COLO668 (cell line): ENCODE measurements at regions not wholly inside any gene's neighbourhood (a gene's known extent, or its start where the extent isn't known, plus 50 kb on each side); places are given as distances from the start of the nearest gene placed in this dataset.

Experiments used
- DNase-seq: peaks from one replicate; lab custom pipeline; 2025; ENCODE audit not compliant: unreplicated experiment; lab: John Stamatoyannopoulos, UW

- DNase-seq, result no peak
These were observed 1326.3 kb downstream of the C4orf33 start for GRCh38 chr4:130422261-130422660.

GRCh38 chr4:130424211-130424610, 1328.3 kb downstream of the C4orf33 start:
- no peak for DNase-seq

GRCh38 chr4:130432289-130432688, 1336.3 kb downstream of the C4orf33 start:
- no peak for DNase-seq

- DNase-seq, result no peak
These were observed 1353.8 kb downstream of the C4orf33 start for GRCh38 chr4:130449741-130450140.

- no peak for DNase-seq
These were observed 1372.4 kb downstream of the C4orf33 start for GRCh38 chr4:130468340-130468739.

- DNase-seq, result no peak
These were observed 1382.5 kb downstream of the C4orf33 start for GRCh38 chr4:130478406-130478805.

GRCh38 chr4:130479020-130479419, 1383.1 kb downstream of the C4orf33 start:
- no peak for DNase-seq

GRCh38 chr4:130479674-130480073, 1383.7 kb downstream of the C4orf33 start:
- DNase-seq, result no peak

- DNase-seq, result no peak
These were observed 1388.9 kb downstream of the C4orf33 start for GRCh38 chr4:130484826-130485225.

- no peak for DNase-seq
These were observed 1389.4 kb downstream of the C4orf33 start for GRCh38 chr4:130485371-130485770.

- no peak for DNase-seq
These were observed 1390.2 kb downstream of the C4orf33 start for GRCh38 chr4:130486186-130486585.

GRCh38 chr4:130486841-130487240, 1390.9 kb downstream of the C4orf33 start:
- no peak for DNase-seq

GRCh38 chr4:130510661-130511060, 1414.7 kb downstream of the C4orf33 start:
- DNase-seq, result no peak

- DNase-seq, result no peak
These were observed 1415.8 kb downstream of the C4orf33 start for GRCh38 chr4:130511776-130512175.

- DNase-seq, result no peak
These were observed 1428.1 kb downstream of the C4orf33 start for GRCh38 chr4:130524057-130524456.

- no peak for DNase-seq
These were observed 1434.6 kb downstream of the C4orf33 start for GRCh38 chr4:130530505-130530904.

- DNase-seq, result no peak
These were observed 1438.7 kb downstream of the C4orf33 start for GRCh38 chr4:130534651-130535050.

- no peak for DNase-seq
These were observed 1447.0 kb downstream of the C4orf33 start for GRCh38 chr4:130542953-130543352.

GRCh38 chr4:130545171-130545570, 1449.2 kb downstream of the C4orf33 start:
- no peak for DNase-seq

- DNase-seq, result no peak
These were observed 1449.6 kb downstream of the C4orf33 start for GRCh38 chr4:130545596-130545995.

GRCh38 chr4:130559268-130559667, 1463.3 kb downstream of the C4orf33 start:
- no peak for DNase-seq

- no peak for DNase-seq
These were observed 1467.4 kb downstream of the C4orf33 start for GRCh38 chr4:130563185-130563888.

GRCh38 chr4:130563889-130564418, 1468.0 kb downstream of the C4orf33 start:
- no peak for DNase-seq
